Ascending aorta (tissue), 2 donors: ENCODE measurements at regions not wholly inside any gene's neighbourhood (a gene's known extent, or its start where the extent isn't known, plus 50 kb on each side); places are given as distances from the start of the nearest gene placed in this dataset.

Experiments used
- DNase-seq, 2 donors: peaks; one replicate each; pipeline ENCODE4 v3.0.0-alpha.2; 2019; ENCODE audit warnings: low spot score in 2 of 2
- H3K27ac ChIP-seq, 2 donors: fragments of 200-600 bp; sonication (generic); one replicate each; pipeline ENCODE4 v1.5.1; 2016 to 2017; ENCODE audit warnings: mild to moderate bottlenecking in 1 of 2
- H3K27me3 ChIP-seq: fragments of 200-600 bp; sonication (generic); one replicate; pipeline ENCODE4 v1.5.1; 2017
- H3K36me3 ChIP-seq, 2 donors: fragments of 200-600 bp; sonication (generic); one replicate each; pipeline ENCODE4 v1.5.1; 2016
- H3K4me1 ChIP-seq, 2 donors: fragments of 200-600 bp; sonication (generic); one replicate each; pipeline ENCODE4 v1.5.1; 2016 to 2017; ENCODE audit warnings: mild to moderate bottlenecking in 1 of 2
- H3K4me3 ChIP-seq, 2 donors: fragments of 200-600 bp; sonication (generic); one replicate each; pipeline ENCODE4 v1.5.1; 2016 to 2017; ENCODE audit warnings: mild to moderate bottlenecking in 1 of 2
- H3K9me3 ChIP-seq, 2 donors: fragments of 200-600 bp; sonication (generic); one replicate each; pipeline ENCODE4 v1.5.1; 2016
- intact Hi-C: fragments of 100-400 bp; cut with DNase I; formaldehyde crosslinking; loops from one replicate; pipeline ENCODE4 v1.15.1; 2023
- TF ChIP-seq, protein P1 (sequence below), 3 experiments: fragments of 200-600 bp in 2 of 3; fragments of 450-650 bp in 1 of 3; sonication (generic) in 2 of 3; IDR thresholded peaks; one replicate each; pipeline ENCODE4 v1.5.1; 2016 to 2019; ENCODE audit warnings: antibody characterized with exemption in 3 of 3, mild to moderate bottlenecking in 1 of 3, moderate library complexity in 1 of 3

DNA sequence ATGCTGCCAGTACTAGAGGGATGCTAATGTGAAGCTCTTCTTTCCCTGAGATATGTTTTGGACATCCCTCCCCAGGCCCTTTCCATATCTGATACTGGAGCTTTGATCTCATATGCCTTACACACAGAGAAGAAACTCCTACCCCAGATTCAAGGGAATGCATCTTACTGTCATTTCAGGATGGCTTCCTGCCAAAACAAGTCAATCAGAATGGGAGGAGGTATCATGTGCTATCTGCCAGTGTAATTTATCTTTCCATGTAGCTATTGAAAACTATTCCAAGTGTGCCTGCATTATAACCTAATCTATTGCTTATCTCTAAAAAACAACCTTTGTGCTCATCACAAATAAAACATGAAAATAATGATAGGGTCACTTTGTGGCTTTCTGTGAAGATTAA lies 269.9 kb upstream of the SETBP1 start:
- Histone ChIP-seq H3K4me3 (no peak overlapping the region), H3K27me3 (no peaks in the 10 kb centered on the region), H3K4me1 (no peaks in the 10 kb centered on the region), H3K9me3 (no peaks in the 10 kb centered on the region), H3K36me3 (no peaks in the 10 kb centered on the region), H3K27ac (no peak overlapping the region)
- intact Hi-C loops = no loop called here
- TF ChIP-seq, protein P1, sequence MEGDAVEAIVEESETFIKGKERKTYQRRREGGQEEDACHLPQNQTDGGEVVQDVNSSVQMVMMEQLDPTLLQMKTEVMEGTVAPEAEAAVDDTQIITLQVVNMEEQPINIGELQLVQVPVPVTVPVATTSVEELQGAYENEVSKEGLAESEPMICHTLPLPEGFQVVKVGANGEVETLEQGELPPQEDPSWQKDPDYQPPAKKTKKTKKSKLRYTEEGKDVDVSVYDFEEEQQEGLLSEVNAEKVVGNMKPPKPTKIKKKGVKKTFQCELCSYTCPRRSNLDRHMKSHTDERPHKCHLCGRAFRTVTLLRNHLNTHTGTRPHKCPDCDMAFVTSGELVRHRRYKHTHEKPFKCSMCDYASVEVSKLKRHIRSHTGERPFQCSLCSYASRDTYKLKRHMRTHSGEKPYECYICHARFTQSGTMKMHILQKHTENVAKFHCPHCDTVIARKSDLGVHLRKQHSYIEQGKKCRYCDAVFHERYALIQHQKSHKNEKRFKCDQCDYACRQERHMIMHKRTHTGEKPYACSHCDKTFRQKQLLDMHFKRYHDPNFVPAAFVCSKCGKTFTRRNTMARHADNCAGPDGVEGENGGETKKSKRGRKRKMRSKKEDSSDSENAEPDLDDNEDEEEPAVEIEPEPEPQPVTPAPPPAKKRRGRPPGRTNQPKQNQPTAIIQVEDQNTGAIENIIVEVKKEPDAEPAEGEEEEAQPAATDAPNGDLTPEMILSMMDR (IDR thresholded peaks at IDR 0.05) = no peak
- DNase-seq = no peak

DNA sequence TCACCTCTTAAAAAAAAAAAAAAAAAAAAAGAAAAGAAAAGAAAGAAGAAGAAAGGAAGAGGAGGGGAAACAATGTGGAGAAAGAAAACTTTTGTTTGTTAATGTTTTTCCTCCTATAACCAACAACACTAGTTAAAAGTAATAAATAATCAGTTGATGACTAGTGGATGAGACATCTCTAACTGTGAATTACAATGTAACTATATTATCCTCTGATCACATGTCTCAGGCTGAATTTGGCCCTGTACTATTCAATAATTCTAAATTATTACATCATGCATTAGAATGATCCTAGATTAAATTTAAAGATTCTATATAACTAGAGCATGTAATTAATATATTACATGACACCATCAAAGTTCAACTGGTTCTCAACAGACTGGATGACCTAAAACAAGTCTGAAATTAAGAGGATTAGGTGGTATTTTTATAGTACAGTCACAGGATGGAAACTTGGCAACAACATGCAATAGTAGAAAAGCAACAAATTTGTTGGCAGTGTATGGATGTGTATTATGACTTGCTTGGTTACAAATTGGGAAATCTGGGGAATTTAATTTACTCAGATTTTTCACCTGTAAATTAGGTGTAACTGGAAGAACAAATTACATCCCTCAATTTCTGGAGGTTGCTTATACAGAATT lies 269.3 kb upstream of the SETBP1 start:
- intact Hi-C loops = no loop called here
- no peak for DNase-seq
- Histone ChIP-seq H3K4me1 (no peaks in the 10 kb centered on the region), H3K27me3 (no peaks in the 10 kb centered on the region), H3K27ac (no peak overlapping the region), H3K9me3 (no peaks in the 10 kb centered on the region), H3K36me3 (no peaks in the 10 kb centered on the region), H3K4me3 (no peak overlapping the region)
- TF ChIP-seq, protein P1 (IDR thresholded peaks at IDR 0.05) = no peak

DNA sequence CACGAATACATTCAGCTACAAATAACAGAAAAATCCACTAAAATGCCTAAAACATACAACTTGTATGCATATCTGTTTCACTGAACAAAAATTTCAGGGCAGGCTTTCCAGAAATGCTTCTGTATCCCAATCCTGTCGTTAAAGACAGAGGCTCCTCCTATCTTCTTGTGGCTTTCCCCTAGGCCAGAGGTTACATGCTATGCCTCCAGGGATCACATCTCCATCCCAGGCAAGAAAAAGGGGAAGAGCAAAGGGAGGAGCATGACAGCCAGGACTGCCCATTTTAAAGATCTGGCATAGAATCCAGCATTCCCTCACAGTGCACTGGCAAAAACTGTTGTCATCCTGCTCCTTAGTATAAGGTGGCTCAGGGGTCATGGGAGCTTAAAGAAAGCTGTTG lies 268.7 kb upstream of the SETBP1 start:
- no peak for DNase-seq
- Histone ChIP-seq H3K4me3 (no peak overlapping the region), H3K4me1 (no peaks in the 10 kb centered on the region), H3K27me3 (no peaks in the 10 kb centered on the region), H3K9me3 (peaks cover 0 to 2% of the 10 kb centered on the region in 2 donors), H3K36me3 (no peaks in the 10 kb centered on the region), H3K27ac (no peak overlapping the region)
- TF ChIP-seq, protein P1 (IDR thresholded peaks at IDR 0.05) = no peak
- intact Hi-C loops = no loop called here

DNA sequence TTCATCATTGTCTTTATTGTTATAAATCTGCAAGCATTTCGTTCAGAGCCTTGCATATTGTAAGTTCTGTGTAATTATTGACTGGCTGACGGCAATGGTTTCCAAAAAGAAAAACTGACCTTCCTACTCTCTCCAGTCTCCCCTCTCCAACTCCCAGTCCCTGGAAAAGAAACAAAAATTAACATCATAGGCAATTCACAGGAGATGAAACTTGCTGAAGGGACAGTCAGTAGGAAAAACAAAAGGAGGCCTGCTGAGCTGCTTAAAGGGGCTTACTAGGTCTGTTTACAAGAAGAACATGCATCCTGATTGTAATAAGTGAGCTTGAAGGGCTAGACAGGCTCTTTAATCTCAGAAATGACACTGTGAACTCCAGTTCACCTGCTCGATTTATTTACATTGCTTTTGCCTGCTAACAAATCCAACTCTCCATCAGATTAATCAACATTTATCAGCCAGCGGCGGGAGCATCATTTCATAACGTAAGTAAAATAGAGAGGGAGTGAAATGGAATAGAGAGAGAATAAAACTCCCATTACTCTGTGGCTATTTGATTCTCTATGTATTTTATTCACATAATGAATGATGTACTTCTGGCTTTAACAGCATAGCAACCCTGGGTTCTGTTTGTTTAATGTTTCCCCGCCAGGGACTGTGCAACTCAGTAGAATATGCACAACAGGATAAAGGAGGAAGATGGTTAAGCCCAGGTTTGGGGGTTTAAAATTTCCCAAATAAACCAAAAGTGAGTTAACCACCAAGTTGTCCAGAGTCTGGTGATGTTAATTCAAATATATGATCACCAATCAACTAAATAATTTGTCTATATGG lies 256.7 kb upstream of the SETBP1 start:
- intact Hi-C loops = no loop called here
- Histone ChIP-seq H3K27me3 (no peaks in the 10 kb centered on the region), H3K4me1 (no peaks in the 10 kb centered on the region), H3K36me3 (no peaks in the 10 kb centered on the region), H3K9me3 (peaks cover 0 to 13% of the 10 kb centered on the region in 2 donors), H3K27ac (no peak overlapping the region), H3K4me3 (no peak overlapping the region)
- TF ChIP-seq, protein P1 (IDR thresholded peaks at IDR 0.05) = no peak
- no peak for DNase-seq

DNA sequence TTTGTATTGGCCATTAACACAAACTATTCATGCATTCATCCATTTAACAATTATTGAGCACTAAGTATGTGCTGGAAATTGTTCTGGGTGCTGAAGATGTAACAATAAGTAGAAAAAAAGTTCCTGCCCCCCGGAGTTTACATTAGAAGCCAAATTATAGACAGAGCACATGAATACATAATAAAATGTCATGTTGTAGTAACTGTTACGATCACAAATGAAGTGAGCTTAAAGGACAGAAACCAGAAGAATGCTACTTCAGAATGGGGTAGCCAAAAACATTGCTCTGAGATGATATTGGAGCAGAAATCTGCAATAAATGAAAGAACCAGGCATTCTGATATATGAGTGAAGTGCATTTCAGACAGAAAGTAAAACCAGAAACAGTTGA lies 256.0 kb upstream of the SETBP1 start:
- Histone ChIP-seq H3K36me3 (no peaks in the 10 kb centered on the region), H3K27ac (no peak overlapping the region), H3K4me1 (no peaks in the 10 kb centered on the region), H3K4me3 (no peak overlapping the region), H3K9me3 (peaks cover 0 to 8% of the 10 kb centered on the region in 2 donors), H3K27me3 (no peaks in the 10 kb centered on the region)
- no peak for DNase-seq
- TF ChIP-seq, protein P1 (IDR thresholded peaks at IDR 0.05) = no peak
- intact Hi-C loops = no loop called here
